Islet of Langerhans (tissue), 1 donor: ENCODE measurements at regions not wholly inside any gene's neighbourhood (a gene's known extent, or its start where the extent isn't known, plus 50 kb on each side); places are given as distances from the start of the nearest gene placed in this dataset.
A peak's percentile ranks its signal among the peaks of the same experiment; 100 is the strongest.

Source experiments
- FAIRE-seq: peaks from one replicate; lab custom pipeline; 2011; peaks lifted over from hg19 to GRCh38; lab: Jason Lieb, UNC

- no peak for FAIRE-seq
Measured at GRCh38 chr5:163360656-163361055, 76.7 kb upstream of the CCNG1 start.

- no peak for FAIRE-seq
Measured at GRCh38 chr5:163361450-163361849, 75.9 kb upstream of the CCNG1 start.

DNA sequence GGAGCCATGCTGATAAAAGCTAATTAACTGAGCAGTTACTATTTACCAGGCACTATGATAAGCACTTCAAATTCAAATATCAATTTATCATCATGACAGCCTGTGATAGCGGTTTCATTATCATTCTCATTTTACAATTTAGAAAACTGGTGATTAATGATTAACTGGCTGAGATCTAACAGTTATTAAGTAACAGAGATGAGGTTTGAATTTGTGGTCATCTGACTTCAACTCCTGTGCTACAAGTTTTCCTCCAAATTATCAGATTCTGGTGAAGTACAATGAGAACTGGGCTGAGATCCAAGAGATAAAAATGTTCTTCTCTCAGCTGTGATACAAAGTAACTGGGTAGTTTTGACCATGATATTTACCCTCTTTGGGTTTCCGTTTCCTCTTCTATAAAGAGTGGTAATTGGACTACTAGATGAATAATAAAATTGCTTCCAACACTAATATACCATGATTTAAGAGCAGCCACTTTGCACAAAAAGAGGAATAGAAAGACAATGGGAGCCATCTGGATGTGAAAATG is 74.5 kb upstream of the CCNG1 start:
- peak; percentile 47 for FAIRE-seq

DNA sequence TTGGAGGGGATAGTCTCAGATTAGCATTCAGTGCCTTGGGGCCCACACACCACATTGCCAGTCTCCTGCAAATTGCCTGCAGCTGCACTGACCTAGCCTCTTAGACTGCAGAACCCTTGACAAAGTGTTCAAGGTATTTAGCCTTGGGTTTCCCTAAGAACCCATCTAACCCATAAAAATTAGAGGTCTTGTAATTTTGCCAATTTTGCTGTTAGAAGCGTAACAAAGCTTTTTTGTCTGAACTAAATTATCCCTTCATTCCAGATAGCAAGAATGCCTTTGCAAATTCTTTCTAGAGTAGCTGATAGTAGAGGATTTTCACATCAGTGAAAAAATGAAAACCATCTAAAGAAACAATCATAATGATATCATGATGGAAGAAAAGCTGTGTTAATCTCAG is 74.0 kb upstream of the CCNG1 start:
- FAIRE-seq: no peak

- FAIRE-seq: no peak
Measured at GRCh38 chr5:163366757-163367156, 70.6 kb upstream of the CCNG1 start.

GRCh38 chr5:163369776-163370385 is 67.5 kb upstream of the CCNG1 start:
- FAIRE-seq: no peak

DNA sequence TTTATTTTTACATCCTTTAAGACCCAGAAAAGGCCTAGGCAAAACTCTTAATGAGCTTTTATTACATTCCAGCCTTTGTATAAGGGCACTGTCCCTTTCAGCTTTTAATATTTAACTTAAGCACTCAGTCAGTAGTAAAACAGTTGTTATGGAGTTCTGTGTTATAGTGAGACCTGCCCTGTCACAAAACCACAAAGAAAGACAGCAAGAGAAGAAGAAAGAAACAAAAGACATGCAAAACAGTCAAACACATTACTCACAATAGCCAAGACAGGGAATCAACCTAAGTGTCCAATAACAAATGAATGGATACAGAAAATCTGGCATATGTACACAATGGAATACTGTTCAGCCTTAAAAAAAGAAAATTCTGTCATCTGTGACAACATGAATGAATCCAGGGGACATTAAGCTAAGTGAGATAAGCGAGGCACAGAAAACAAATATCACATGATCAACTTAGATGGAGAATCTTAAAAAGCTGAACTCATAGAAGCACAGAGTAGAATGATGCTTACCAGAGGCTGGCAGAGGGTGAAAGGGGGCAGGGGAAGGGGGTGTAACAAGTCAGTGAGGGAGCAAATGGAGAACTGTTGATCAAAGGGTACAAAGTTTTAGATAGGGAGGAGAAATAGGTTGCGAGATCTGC is 63.8 kb upstream of the CCNG1 start:
- FAIRE-seq: peak; percentile 9

DNA sequence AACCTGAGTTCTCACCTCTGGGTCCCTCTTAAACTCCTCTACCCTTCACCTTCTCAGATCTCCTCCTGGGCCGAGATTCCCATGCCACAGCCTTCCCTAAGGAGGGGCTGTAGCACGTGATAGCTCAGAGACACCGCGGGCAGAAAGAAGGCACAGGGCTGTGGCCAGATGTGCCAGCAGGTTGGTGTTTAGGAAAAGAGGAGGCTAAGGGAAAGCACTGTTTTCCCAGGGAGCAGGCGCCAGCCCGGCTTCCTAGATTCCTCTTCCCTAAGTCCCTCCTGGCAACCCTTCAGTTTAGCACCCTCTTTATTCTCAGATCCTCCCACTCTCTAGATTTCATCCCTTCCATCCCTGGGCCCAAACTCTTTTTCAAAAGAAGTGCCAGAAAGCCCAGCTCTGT is 59.4 kb upstream of the CCNG1 start:
- no peak for FAIRE-seq

- FAIRE-seq: peak; percentile 82
Measured at GRCh38 chr5:163379298-163380155, 57.9 kb upstream of the CCNG1 start.

- FAIRE-seq: no peak
Measured at GRCh38 chr5:163381832-163382231, 55.6 kb upstream of the CCNG1 start.

DNA sequence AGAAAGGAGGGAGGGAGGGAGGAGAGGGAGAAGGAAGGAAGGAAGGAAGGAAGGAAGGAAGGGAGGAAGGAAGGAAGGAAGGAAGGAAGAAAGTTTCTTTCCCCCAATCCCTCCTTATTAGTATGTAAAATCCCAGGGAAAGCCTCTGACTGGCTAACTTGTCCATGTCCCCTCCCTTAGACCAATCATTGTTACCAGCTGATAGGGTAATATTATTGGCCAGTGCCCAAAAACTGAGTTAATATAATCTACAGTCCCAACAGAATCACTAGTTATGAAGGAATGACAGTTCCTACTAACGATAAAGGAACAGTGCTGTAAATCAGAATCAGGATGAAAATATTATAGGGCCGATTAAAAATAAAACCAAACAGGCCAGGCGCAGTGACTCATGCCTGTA is 53.6 kb upstream of the CCNG1 start:
- no peak for FAIRE-seq

- FAIRE-seq: no peak
Measured at GRCh38 chr5:163384669-163385068, 52.7 kb upstream of the CCNG1 start.

DNA sequence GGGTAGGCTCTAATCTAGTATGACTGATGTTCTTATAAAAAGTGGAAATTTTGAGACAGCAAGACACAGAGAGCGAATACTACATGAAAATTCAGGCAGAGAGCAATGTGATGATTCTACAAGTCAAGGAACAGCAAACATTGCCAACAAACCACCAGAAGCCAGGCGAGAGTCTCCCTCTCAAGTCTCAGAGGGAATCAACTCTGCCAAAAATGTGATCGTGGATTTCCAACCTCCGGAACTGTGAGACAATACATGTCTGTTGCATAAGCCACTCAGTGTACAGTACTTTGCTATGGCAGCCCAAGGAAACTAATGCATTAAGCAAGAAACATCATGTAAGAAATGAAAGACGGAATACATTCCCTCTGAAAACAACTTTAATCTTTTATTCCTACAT is 52.1 kb upstream of the CCNG1 start:
- FAIRE-seq: no peak

DNA sequence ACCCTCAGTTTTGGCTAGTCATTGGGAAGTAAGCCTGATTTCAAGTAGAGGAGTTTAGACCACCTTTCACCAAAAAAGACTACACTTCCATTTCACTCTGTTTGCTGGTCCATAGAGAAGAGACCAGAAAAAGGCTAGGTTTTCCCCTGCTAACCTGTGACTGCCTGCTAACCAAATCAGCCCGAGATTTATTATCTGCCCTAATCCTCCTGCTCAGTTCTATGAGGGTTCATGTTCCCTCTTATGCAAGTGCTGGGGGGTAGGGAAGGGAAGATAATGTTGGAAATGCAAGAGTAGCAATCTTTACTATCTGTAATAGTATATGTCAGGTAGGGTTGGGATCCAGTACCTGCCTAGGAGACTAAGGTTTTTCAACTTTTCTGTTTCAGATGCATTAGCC is 51.6 kb upstream of the CCNG1 start:
- no peak for FAIRE-seq

- no peak for FAIRE-seq
Measured at GRCh38 chr5:163386352-163386751, 51.0 kb upstream of the CCNG1 start.

DNA sequence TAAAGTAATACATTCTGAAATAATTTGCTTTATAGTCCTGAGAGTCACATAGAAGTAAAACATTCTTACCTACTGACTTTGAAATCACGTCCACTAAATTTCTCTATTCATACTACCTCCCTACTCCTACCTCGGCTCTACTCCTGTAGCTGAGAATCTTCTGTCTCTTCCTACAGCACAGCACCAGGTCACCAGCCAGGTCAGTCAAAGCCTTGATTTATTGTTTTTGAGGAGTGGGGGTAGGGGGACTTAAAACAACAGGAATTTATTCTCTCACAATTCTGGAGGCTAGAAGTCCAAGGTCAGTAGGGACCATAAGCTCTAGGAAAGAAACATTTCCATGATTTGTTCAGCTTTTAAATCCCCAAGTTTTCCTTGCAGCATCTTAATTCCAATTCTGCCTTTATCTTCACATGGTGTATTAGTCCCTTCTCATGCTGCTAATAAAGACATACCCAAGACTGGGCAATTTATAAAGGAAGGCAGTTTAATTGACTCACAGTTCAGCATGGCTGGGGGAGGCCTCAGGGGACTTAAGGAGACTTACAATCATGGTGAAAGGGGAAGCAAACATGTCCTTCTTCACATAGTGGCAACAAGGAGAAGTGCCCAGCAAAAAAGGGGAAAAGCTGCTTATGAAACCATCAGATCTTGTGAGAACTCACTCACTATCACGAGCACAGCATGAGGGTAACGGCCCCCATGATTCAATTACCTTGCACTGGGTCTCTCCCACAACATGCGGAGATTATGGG is 49.6 kb upstream of the CCNG1 start:
- no peak for FAIRE-seq
